NCI-H2107 treated with DMSO at 0.1 percent for 48 hours (cell line): ENCODE measurements at regions not wholly inside any gene's neighbourhood (a gene's known extent, or its start where the extent isn't known, plus 50 kb on each side); places are given as distances from the start of the nearest gene placed in this dataset.
"Not testable (repeated sequence)": the region's sequence is repeated elsewhere in the genome, so short reads cannot be mapped to it uniquely, and the experiment has no call there.

ENCODE experiments used
- DNase-seq: peaks from one replicate; lab custom pipeline; 2025; ENCODE audit not compliant: unreplicated experiment; lab: John Stamatoyannopoulos, UW

GRCh38 chr2:132220589-132220988 lies 58.8 kb upstream of the ANKRD30BL start:
- not testable (repeated sequence) for DNase-seq

GRCh38 chr2:132221886-132222285 lies 60.1 kb upstream of the ANKRD30BL start:
- DNase-seq: not testable (repeated sequence)

DNA sequence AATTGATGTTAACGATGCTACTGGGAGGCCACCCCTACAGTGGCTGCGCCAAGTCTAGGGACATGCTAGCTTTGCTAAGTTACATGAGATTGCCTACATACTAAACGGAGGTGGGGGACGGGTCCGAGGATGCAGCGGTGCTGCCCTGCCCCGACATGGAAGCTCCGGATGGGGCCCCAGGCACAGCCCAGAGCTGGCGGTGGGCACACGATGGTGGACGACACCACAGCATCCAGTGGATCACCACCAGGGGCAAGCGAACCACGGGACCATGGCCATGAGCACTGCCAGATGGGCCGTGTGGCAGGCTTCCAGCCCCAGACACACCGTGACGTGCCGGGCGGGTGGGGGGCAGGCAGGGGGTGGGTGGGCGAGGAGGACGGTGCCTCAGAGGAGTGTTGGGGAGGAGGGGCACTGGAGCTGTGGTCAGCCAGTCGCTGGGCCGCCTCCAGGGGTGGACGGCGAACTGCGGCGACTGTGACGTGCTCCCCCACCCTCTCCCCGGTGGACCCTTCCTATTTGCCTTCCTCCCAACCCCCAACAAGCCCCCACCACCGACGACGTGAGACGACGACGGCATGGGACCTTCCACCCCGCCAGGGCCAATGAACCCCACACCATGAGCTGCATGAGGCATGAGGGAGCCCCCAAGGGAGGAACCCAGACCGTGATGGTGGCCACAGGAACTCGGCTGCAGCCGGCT lies 90.6 kb upstream of the ANKRD30BL start:
- DNase-seq: no peak

GRCh38 chr2:132252894-132253264 lies 91.1 kb upstream of the ANKRD30BL start:
- no peak for DNase-seq

- no peak for DNase-seq
Measured at GRCh38 chr2:132253496-132254305, 91.9 kb upstream of the ANKRD30BL start.

- DNase-seq: not testable (repeated sequence)
Measured at GRCh38 chr2:132254306-132254919, 92.7 kb upstream of the ANKRD30BL start.

GRCh38 chr2:132255714-132256113 lies 94.0 kb upstream of the ANKRD30BL start:
- no peak for DNase-seq

GRCh38 chr2:132256251-132256902 lies 94.6 kb upstream of the ANKRD30BL start:
- no peak for DNase-seq

DNA sequence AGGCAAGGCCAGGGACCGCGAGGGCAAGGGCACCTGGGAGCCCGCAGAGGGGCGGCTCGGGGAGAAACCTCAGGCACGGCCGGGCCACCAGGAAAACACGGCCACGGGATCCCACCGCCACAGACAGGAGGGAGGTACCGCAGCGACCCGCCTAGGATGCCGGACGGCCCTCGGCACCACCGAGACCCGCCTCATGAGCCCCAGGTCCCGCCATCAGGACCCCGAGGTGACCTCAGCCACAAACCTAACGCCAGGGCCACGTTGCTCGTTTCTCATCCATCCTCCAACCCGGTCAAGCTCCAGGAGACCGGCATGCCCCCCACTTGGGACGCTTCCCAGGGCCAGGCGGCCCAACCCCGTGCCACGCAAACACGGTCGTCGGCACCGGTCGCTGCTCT lies 95.2 kb upstream of the ANKRD30BL start:
- DNase-seq: not testable (repeated sequence)

DNA sequence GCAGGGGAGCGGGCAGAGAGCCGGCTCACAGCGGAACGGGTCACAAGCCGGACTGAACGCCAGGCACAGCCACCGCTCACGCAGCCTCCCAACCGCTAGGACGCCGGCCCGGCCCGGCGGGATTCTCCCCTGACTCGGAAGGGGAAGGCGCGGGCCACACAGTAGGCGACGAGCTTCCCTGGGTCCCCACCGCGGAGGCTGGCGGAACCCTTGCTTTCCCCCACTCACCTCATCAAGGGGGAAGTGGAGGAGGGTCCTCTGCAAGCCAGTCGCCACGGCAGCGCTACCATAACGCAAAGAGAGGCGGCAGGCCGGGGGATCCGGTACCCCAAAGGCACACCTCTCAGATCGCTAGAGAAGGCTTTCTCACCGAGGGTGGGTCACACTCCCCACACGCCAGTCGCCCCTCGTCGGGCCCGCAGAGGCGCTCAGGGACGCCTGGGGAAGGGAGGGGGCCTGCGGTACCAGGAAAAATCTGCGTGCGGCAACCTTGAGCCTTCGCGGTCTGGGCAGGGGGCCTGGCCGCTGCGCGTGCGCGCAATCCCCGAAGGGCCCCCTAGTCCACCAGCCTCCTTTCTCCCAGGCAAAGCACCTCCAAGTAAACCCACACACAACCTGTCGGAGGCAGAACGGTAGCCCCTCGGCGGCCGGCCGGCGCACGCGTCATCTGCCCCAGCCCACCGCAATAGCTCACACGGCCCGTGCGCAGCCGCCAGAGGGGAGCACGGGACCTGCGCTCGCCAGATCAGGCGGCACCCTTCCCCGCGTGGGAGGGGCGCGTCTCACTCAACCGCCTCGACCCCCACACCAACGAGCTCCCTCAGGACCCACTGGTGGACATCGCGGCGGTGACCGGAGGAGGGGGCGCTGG lies 95.8 kb upstream of the ANKRD30BL start:
- not testable (repeated sequence) for DNase-seq

DNA sequence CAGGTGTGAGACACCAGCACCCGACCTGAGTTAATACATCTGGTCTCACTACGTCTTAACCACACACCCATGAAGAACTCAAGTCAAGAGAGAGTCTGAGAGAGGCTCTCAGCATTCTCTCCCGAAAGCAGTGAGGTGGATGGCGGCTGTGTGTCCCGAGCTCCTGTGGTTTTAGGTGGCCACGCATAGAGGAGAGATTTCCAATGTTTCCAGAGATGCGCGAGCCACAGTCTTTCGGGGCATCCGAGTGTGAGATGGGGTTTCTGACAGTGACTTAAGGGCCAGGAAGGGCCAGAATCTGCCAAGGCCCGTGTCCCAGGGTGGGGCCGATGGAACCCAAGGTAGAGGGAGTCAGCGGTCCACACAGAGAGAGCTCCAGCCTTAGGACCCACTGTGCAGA lies 97.5 kb upstream of the ANKRD30BL start:
- DNase-seq: not testable (repeated sequence)

DNA sequence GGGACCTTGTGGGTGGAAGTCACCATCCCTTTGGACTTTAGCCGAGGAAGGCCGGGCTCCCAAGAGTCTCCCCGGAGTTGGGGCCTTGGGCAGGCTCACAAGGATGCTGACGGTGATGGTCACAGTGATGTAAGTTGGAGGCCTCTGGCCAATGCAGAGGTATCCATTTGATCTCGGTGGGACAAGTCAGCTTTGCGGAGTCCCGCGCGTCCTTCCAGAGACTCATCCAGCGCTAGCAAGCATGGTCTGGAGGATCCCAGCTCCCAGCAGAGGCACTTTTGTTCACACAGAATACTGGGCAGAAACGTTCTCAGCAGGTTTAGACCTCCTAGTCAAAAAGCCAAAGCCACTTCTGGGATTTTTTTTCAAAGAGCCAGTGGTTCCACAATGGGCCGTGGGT lies 103.8 kb upstream of the ANKRD30BL start:
- DNase-seq: not testable (repeated sequence)

GRCh38 chr2:132267105-132267497 lies 105.3 kb upstream of the ANKRD30BL start:
- no peak for DNase-seq

GRCh38 chr2:132267498-132268283 lies 105.9 kb upstream of the ANKRD30BL start:
- not testable (repeated sequence) for DNase-seq

DNA sequence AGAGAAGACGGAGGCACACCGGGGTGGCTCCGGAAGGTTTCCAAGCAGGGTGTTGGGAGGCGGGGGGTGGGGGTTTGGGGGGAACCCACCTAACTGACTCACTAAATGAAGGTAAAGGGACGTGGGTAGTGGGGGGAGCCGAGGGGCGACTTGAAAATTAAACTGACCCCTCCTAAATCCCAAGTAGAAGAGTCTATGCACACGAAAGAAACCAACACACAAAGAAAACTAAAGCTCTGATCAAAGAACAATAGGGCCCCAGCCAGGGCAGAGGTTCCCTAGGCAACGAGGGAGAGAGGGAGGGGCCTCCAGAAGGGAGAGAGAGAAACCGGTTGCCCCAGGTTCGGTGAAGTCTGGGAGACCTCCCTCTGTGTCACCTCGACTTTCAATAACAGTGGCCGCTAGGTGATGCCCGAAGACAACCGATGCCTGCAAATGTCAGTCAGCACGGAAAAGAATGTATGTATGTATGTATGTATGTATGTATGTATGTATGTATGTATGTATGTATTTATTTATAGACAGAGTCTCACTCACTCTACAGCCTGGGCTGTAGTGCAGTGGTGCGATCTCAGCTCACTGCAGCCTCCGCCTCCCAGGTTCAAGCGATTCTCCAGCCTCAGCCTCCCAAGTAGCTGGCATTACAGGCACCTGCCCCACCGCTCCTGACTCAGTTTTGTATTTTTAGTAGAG lies 106.7 kb upstream of the ANKRD30BL start:
- not testable (repeated sequence) for DNase-seq

- DNase-seq: no peak
Measured at GRCh38 chr2:132268977-132269523, 107.3 kb upstream of the ANKRD30BL start.

GRCh38 chr2:132270255-132270654 lies 108.5 kb upstream of the ANKRD30BL start:
- no peak for DNase-seq

GRCh38 chr2:132270981-132271546 lies 109.3 kb upstream of the ANKRD30BL start:
- no peak for DNase-seq
